ENCODE measurements at regions not wholly inside any gene's neighbourhood (a gene's known extent, or its start where the extent isn't known, plus 50 kb on each side); places are given as distances from the start of the nearest gene placed in this dataset.

GRCh38 chr10:5588080-5588453 lies 63.3 kb downstream of the CALML3 start:
- no peak overlapping the region for H3K4me3 ChIP-seq
- intact Hi-C loops (cut with DNase I; ENCODE audit: low total_unique reads) = no loop called here
- no peaks in the 10 kb centered on the region for H3K27me3 ChIP-seq
- DNase-seq (no peak), ATAC-seq (no peak)
- H3K36me3 ChIP-seq = no peaks in the 10 kb centered on the region
- no peak for TF ChIP-seq POLR2A (IDR thresholded peaks at IDR 0.05)
- TF ChIP-seq CTCF (IDR thresholded peaks at IDR 0.05 in 4 of 5, conservative IDR thresholded peaks at IDR 0.05 in 1 of 5) = no peak
- in situ Hi-C loops (cut with MboI; ENCODE audit: low sequenced_read_pairs in 4 of 4) = no loop called here
- H3K27ac ChIP-seq = no peak overlapping the region
- no peaks in the 10 kb centered on the region for H3K9me3 ChIP-seq
- H3K4me1 ChIP-seq = peaks cover 11 to 26% of the 10 kb centered on the region in 2 donors

GRCh38 chr10:5588603-5589002 lies 63.8 kb downstream of the CALML3 start:
- H3K36me3 ChIP-seq = no peaks in the 10 kb centered on the region
- H3K4me3 ChIP-seq = no peak overlapping the region
- TF ChIP-seq CTCF (IDR thresholded peaks at IDR 0.05 in 4 of 5, conservative IDR thresholded peaks at IDR 0.05 in 1 of 5) (no peak), POLR2A (IDR thresholded peaks at IDR 0.05) (no peak)
- DNase-seq (no peak), ATAC-seq (peak; percentile 44 to 55)
- no peaks in the 10 kb centered on the region for H3K9me3 ChIP-seq
- in situ Hi-C loops (cut with MboI; ENCODE audit: low sequenced_read_pairs in 4 of 4) = no loop called here
- H3K27ac ChIP-seq = peak overlapping the region in 1 of 4 donors; percentile 26
- no peaks in the 10 kb centered on the region for H3K27me3 ChIP-seq
- intact Hi-C loops (cut with DNase I; ENCODE audit: low total_unique reads) = no loop called here
- H3K4me1 ChIP-seq = peaks cover 11 to 26% of the 10 kb centered on the region in 2 donors
